NCI-H1105 treated with DMSO at 0.1 percent for 48 hours (cell line): ENCODE measurements at regions not wholly inside any gene's neighbourhood (a gene's known extent, or its start where the extent isn't known, plus 50 kb on each side); places are given as distances from the start of the nearest gene placed in this dataset.

Experiments used
- DNase-seq: peaks from one replicate; lab custom pipeline; 2025; lab: John Stamatoyannopoulos, UW

DNA sequence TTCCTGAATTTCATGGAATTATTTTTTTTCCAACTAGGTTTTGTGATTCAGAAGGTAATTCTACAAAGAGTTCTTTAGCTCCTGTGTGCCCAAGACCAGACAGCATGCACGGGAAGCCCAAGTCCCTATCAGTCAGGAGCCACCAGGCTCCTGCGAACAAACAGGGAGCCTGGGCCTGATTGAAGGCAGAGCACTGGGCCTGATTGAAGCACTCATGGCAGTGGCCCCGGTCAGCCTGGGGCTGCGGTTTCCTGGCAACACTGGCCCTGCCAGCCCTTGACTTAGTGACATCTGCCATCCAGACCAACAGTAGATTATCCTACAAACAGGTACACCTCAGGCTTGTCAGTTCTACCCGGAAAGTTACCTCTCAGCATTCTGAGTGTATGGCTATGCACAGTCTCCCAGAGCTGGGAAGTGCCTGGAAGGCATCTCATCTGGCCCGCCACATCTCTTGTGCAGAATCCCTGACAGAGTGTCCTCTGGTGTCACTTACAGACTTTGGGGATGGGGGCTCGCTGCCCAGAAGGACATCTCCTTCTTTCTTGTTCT, 133.8 kb downstream of the VEGFA start:
- no peak for DNase-seq

DNA sequence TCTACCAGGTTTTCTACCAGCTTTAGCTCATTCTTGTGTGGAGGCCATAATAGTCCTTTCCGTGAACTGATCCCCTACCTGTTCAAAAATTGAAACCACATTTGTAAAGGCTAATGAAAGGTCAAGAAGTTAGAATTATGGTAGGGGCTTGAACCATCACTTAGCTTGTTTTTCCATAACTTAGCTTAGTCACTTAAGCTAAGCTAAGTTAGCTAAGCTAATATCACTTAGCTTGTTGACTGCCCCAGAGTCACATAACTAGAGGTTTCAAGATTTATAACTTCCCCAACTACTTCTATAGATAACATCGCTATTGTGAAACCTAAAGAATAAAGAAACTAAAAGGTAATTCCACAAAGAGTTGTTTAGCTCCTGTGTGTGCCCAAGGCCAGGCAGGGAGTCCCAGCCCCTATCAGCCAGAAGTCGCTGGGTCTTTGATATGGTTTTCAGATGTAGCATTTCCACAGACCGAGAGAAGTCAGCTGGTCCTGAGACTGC, 131.8 kb downstream of the VEGFA start:
- DNase-seq = no peak

DNA sequence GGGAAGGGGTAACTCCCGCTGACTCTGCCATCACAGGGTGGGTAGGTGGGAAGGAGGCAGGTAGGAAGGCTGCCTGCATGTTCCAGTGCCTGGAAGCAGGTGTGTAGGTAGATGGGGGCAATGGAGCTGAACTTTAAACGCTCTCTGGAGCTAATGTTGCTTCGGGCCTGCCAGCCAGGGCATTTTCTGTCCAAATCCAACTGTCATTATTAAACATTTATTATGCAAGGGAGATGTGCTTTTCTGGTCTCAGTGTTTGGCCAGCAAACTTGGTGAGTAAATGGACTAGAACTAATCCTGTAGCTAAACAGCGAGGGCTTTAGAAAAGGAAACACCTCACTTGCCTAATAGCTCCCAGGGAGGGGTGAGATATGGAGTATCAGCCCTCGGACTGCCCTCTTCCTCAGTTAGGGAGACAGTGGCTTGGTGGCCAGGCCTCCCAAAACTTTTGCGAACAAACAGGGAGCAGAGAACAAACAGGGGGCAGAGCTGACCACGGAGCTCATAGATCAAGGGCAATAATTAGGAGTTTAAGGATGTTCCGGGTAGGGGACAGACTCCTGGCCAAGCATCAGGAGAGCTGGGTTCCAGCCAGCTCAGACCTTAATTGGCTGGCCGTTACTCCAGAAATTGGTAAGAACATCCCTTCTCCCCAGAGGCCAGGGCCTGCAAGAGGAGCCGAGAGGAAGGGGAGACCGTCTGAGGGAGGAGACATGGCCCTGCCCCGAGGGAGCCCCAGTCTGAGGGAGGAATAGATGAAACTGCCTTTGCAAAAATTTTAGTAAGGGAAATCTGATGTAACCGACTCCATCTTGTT, 131.1 kb downstream of the VEGFA start:
- no peak for DNase-seq

DNA sequence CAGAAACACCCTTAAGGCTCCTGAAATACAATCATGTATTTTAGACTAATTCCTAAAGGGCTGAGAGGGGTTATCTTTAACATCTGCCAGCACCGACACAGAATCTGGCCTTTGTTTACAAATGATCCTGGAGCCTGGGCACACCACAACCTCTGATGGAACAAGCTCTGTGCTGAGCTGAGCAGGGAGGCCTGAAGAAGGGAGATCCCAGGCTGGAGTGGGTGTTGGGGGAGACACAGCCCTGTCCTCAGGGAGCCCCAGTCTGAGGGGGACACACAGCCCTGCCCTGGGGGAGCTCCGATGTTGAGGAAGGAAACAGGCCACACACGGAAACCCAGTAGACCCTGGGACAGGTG, 130.5 kb downstream of the VEGFA start:
- no peak for DNase-seq

DNA sequence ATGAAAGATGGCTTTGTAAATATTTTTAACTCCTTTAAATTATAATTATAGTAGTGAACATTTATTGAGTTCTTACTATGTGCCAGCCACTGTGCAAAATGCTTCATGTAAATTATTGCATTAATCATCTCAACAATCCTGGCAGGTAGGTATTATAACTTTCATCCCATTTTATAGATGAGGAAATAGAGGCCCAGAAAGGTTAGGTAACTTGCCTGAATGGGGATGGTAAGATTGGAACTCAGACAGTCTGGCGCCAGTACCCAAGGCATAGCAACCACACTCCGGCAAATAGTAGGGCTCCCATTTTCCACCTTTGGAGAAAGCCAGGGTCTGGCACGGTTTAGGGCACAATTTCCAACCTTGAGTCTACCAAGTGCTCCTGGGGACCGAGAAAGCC, 129.8 kb downstream of the VEGFA start:
- DNase-seq = no peak

DNA sequence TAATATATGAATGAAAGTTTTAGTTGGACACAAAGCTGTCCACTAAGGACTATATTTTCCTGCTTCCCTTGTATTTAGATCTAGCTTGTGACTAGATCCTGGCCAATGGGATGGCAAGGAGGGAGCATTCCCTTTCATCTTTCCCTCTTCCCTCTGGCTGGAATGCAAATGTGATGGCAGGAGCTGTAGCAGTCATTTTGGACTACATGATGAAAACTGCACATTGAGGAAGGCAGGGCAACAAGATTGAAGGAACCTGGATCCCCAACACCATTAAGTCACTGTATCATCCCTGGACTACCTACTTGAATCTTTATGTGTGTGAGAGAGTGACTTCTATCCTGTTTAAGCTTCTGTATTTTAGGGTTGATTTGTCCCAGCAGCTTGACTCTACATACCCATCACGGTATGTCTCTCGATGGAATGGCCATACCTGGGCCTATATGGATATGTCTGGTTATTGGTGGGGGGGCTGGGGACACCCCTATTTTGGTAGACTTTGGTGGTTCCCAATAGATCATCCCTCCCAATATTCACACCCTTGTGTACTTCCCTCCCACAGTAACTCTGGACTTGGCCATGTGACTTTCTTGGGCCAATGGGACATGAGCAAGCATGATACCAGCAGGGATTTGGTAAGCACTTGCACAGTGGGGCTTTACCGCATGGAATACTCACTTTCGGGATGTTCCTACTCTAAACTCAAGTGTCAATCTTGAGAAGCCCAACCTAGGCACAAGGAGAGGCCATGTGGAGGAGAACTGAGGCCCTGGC, 128.5 kb downstream of the VEGFA start:
- no peak for DNase-seq

DNA sequence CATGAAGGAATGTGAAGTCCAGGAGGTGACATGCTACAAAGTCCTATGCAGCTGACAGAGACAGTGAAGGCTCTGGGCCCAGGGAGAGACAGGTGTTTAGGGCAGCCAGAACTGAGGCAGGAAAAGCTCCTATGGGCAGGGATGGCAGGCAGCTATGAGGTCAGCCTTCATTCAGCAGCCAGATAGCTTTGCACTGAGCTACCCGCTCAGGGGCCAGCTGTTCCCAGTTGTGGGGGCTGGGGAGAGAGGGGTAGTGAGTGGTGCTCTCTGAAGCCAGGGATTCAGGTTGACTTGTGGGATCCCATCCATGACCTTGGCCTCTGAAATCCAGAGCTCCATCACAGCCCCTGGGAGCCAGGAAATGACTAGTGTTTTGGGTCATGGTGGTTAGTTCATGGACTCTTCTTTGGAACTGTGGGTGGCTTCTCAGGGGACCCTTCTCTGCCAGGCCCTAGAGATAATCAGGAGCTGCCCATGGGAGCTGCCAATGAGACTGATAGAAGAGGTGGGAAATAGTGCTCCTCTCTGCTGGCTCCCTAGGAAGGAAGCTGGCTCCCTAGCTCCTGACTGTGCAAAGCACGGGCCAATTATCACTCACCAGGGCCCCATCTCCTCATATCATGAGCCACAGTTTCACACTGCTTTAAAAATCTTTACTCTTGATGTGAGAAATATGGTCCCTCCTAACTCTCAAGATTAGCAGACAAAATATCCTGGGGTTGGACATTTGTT, 127.7 kb downstream of the VEGFA start:
- DNase-seq = no peak

DNA sequence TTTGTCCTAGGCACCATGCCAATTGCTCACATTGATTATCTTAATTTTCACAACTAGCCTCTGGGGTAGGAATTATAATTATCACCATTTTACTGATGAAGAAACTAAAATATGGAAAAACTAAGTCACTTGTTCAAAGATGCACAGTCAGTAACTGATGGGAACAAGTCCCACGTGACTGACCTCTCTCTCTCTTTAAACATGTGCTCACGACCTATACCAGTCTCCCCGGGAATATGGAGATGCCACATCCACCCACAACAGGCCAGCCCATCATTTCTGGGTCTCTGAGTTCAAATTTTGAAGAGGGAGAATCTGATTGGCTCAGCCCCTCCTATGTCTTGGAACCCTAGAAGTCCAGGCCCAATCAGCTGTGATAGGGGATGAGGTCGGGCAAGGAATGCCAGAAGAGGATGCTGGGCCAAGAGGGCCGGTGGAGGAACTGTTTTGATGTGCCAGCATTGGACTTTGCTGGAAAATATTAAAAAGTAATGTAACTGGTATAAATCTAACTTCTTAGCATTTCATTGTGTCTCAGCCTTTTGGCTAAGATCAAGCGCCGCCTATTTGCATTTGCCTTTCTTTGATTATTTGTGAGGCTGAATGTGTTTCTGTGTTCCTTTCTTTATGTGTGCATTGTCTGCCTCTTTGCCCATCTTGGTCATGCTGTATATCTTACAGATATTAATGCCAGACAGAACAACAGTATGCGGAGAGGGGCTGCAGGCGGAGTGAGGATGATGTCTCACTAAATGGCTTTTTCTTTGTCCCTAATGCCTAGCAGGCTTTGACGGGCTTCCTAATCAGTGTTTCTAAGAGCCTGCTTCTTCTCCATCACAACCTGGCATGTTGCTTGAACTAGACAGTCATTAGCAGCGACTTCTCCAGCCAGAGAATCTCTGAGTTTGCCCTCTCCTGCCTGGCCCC, 126.6 kb downstream of the VEGFA start:
- DNase-seq = no peak

DNA sequence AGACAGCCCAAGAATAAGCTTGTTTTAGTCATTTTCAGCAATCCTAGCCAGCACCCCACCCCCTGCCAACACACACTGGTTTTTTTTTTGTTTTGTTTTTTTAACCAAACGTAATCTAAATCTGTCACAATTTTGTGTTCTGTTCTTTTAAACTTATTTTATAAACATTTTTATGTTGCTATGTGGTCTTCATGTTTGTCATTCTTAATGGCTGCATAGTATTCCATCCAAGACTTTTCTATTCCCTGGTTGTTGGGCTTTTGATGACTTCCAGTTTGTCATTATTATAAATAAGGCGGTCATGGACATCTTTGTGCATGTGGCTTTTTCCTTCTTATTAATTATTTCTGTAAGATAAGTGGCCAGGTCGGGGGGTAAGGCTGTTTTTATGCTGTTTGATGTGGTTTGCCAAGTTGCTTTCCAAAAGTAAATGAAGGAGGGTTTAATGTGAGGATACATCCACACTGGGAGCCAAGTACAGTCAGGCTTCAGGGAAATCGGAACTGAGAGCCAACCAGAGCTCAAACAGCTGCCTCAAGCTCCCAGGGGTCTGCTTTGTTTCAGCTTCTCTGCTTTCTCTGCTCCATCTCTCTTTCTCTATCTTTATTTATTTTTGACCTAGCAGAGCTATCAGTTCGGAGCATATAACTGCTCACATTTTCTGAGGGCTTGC, 125.8 kb downstream of the VEGFA start:
- no peak for DNase-seq

DNA sequence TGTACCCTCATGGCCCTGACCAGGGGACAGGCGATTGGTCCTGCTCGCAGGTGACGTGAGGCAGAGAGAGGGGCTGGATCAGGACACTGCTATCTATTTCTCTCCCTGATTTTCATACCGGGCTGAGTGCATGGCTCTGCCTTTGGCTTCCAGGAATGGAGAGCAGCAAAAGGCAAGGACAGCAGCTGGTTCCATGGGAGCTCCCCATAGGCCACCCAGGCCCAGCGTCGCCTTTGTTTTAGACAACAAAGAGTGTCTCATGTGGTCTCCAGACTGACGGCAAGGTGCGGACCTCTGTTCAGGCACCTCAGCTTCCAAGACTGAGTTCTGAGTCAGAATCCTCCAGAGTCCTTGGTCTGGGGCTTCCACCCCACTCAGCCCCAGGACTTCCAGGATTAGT, 123.1 kb downstream of the VEGFA start:
- DNase-seq = no peak

DNA sequence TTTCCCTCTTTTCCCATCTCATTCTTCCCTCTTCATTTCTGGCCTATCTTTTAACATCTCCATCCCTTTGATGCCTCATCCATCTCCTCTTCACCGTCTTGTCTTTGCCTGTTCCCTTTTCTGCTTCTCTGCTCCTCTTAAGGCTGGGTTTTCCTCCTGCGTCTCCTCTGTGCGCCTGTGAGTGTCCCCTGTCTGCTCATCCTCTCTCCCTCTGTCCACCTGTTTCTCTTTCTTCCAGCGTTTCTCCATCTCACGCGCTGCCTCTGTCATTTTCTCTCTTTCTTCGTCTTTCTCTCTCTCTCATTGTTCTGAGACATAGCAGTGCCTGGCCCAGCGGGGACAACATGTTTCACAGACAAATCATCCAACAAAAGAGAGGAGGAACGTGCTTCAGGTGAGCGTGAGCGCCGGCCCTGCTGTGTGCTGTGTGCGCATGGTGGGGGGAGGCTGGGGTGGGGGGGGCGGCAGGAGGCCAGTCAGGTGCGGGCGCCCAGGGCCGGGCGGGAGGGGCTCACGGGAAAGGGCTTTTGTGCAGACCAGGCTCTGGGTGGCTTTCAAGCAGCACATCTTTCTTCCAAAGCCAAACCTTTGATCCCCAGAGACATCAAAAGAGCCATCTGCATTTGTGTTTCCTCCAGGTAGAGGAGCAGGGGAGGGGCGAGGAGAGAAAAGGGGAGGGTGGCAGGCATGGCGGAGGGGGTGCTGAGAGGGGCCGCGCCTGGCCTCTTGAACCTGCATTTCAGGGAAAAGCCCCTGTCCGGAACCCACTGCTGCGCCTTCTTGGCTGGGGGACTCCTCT, 121.3 kb downstream of the VEGFA start:
- DNase-seq = no peak

DNA sequence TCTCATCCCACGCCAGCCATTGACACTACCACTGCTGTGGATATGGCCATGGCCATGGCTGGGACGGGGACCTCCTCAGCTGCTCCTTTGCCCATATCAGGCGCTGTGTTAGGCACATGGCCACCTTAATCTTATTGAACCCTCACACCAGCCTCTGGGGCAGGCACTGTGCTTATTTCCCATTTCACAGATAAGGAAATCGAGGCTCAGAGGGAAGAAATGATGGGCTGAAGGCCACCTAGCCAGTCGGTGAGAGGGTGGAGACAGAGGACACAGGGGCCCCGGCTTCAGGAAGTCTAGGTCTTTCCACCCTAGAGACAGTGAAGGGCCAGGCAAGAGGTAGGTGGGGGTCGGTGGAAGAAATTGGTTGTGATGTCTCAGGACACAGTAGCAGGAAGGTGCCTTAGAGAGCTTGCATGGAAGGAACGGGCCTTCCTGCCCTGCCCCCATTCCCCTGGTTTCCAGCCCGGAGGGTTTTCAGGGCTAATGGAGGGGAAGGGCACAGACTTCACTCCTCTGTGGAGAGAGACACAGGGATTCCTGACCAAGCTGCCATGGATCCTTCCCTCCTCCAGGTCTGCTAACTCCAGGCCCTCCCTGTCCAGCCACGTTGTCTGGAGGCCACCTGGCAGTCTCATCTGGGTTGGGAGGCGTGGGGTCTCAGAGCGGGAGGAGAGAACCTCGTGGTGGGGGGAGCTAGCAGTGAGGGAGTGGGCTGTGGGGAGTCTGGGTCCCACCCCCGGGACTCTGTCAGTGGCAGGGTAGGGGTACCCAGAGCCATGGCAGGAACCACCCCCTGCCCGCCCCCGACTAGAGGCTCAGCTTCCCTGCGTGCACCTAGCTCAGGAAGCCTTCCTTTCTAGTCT, 120.4 kb downstream of the VEGFA start:
- no peak for DNase-seq

DNA sequence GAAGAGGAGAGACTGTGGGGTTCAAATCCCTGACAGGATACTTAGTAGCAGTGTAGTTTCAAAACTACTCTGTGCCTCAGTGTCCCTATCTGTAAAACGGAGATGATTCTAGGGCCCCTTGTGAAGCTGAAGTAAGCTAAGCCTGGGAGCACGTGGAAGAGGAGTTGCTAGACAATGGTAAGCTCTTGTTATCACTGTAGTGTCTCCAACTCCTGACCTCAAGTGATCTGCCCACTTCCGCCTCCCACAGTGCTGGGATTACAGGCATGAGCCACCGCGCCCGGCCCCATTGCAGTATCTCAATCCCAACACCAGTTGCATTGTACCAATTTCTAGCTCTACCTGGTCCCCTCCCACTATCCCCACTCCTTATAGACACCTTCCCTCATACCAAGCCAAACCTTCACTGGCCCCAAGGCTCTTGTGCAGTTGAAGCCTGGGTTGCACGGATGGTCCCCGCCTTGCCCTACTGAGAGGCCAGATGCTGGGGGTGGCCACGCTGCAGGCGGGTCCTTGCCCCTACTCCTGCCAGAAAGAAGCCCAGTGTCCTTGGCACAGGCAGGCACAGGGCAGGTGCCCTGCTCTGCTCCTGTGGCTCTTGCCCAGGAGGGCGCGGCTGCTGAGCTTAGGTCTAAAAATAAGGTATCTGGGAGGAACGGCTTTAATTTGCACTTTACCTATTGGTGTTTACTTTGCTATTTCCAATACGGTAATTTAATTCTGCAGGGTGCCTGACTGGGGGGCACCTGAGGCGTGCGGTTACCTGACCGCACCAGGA, 118.1 kb downstream of the VEGFA start:
- no peak for DNase-seq

DNA sequence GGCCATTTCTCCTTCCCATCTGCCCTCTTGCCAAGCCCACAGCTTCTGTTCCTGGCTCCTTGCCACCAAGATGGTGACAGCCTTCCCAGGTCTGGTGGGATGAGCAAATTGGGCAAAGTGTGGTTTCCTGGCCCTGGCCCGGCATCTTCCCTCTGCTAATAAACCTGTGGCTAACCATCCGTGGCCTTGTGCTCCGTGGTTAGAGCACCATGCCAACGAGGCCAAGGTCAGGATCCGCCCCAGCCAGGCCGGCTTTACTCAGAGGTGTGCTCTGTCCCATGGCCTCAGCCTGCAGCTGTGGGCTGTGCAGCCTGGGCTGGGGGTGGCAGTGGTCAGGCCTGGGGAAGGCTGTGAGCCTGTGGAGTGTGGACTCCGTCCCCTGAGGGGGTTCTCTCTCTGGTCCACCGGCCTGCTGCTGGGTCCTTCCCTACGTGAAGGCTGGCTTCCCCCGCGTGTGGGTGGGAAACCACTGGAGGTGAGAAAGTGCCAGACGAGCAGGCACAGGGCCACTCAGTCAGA, 117.4 kb downstream of the VEGFA start:
- DNase-seq = no peak

DNA sequence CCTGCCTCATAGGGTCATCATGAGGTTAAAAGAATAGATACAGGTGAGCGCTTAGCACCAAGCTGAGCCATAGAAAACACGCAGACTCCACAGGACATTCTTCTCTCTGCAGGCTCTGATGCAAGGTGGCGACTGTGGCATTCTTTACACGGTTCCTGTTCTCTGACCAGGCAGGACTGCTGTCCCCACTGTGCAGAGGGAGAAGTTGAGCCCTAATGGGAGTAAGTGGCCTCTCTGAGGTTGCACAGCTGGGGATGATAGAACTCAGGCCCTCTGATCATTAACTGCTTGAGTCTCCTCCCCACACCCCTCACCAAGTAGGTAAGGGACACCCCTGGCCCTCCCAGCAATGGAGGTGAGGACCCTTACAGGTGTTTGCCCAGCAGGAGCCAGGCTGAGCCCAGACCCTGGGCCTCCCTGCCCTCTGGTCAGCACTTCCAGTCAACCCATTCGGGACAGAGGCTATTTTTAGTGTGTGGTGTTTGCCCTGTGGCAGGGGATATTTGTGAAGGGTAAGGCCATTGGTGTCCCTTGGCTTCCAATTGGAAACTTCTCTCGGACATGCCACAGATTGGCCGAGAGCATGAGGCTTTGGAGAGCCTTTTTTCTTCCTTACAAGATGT, 116.8 kb downstream of the VEGFA start:
- DNase-seq = no peak

DNA sequence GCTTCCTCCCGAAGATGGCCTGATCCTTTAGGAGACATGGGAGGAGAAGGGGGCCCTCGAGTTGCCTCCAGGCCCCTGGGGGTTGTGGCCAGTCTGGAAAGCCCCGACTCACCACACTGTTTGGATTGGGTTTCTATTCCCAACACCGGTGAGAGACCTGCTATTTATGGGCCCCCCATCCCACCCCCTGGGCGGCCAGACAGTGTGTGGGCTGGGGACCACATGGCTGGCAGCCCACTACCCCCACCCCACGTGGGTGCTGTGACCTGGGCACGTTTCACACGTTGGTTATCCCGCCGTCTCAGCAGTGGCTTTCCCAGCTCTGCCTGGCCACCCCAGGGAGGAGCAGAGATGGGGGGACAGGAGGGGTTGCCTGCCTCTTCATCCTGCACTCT, 116.1 kb downstream of the VEGFA start:
- DNase-seq = no peak

DNA sequence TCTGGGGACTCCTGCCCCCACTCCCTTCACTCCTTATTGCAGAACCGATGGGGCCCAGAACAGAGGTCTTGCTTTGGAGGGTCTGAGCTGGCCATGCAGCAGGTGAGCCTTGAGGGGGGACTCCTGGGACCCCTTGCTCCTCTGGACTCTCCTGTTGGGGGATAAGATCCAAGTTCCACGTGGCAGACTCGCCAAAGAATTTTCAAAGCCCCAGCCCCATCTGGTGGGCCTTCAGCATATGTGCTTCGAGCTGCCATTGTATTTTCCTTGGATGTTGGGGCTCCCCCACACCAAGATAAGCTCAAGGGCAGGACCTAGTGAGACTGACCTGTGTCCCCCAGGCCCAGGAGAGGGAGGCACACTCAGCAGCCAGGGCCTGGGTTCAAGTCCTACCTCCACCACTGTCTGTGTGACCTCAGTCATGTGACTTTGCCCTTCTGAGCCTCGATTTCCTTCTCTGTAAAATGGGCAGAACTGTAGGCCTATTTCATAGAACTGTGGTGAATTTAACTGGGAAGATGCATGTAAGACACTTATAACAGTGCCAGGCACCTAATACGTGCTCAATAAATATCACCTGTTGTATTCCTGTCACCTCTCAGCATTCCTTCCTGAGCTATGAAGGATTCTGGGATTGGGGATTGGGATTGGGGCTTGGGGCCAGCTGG, 115.5 kb downstream of the VEGFA start:
- no peak for DNase-seq
